A673 (cell line): ENCODE measurements at regions not wholly inside any gene's neighbourhood (a gene's known extent, or its start where the extent isn't known, plus 50 kb on each side); places are given as distances from the start of the nearest gene placed in this dataset.

Experiments
- BruUV-seq: library from RNA; stranded (reverse); fragments of 400-500 nt; replicated peaks from 2 replicates; lab custom pipeline; 2021; lab: Mats Ljungman, UMichigan
- CTCF ChIA-PET: fragments of 300-600 bp; sonication (Branson Sonifier 250); formaldehyde crosslinking; loops from one replicate; lab custom pipeline; 2022; ENCODE audit warnings: antibody characterized with exemption; lab: Charles Lee
- POLR2A ChIA-PET: fragments of 300-600 bp; sonication (Branson Sonifier 250); formaldehyde crosslinking; loops from one replicate; lab custom pipeline; 2022; ENCODE audit warnings: antibody characterized with exemption; ENCODE audit not compliant: low non-redundant PET; lab: Charles Lee
- DNase-seq: peaks from one replicate; pipeline ENCODE4 v3.0.0-alpha.2; 2015; ENCODE audit warnings: low spot score
- H3K27ac ChIP-seq: fragments of 200-600 bp; sonication (generic); 2 replicates; pipeline ENCODE4 v1.5.1; 2016; ENCODE audit warnings: mixed run types, low read depth, mild to moderate bottlenecking, mixed read lengths, antibody characterized with exemption, low read length; ENCODE audit not compliant: poor library complexity, severe bottlenecking
- H3K27me3 ChIP-seq: fragments of 200-600 bp; sonication (generic); replicated peaks from 2 replicates; pipeline ENCODE4 v1.6.1; 2017; ENCODE audit warnings: mixed run types, low read depth, mild to moderate bottlenecking, mixed read lengths, antibody characterized with exemption, low read length; ENCODE audit not compliant: insufficient read depth, poor library complexity
- H3K36me3 ChIP-seq: fragments of 200-600 bp; sonication (generic); 2 replicates; pipeline ENCODE4 v1.6.1; 2016; ENCODE audit warnings: mixed run types, mild to moderate bottlenecking, mixed read lengths, antibody characterized with exemption, low read length; ENCODE audit not compliant: insufficient read depth, poor library complexity, severe bottlenecking
- H3K4me1 ChIP-seq: fragments of 200-600 bp; sonication (generic); 2 replicates; pipeline ENCODE4 v1.6.1; 2017; ENCODE audit warnings: mixed run types, mild to moderate bottlenecking, mixed read lengths, antibody characterized with exemption, low read length; ENCODE audit not compliant: insufficient read depth, poor library complexity, severe bottlenecking
- H3K4me3 ChIP-seq: fragments of 200-600 bp; sonication (generic); 2 replicates; pipeline ENCODE4 v1.5.1; 2016; ENCODE audit warnings: low read depth, mixed run types, mild to moderate bottlenecking, mixed read lengths, low read length; ENCODE audit not compliant: poor library complexity, severe bottlenecking
- H3K9me3 ChIP-seq: fragments of 200-600 bp; sonication (generic); 2 replicates; pipeline ENCODE4 v1.6.1; 2016; ENCODE audit warnings: mixed run types, low read depth, mild to moderate bottlenecking, mixed read lengths, antibody characterized with exemption, low read length; ENCODE audit not compliant: poor library complexity, severe bottlenecking
- CTCF ChIP-seq: fragments of 300-800, 200-600 bp; sonication (generic); conservative IDR thresholded peaks from 2 replicates; pipeline ENCODE4 v1.5.1; 2017; ENCODE audit warnings: low read depth, mild to moderate bottlenecking, antibody characterized with exemption, low read length, moderate library complexity, mixed read lengths
- EZH2 ChIP-seq: fragments of 200-600 bp; sonication (generic); IDR thresholded peaks from 2 replicates; pipeline ENCODE4 v1.6.1; 2017; ENCODE audit warnings: borderline replicate concordance, low read depth, mild to moderate bottlenecking, mixed read lengths, antibody characterized with exemption, low read length; ENCODE audit not compliant: poor library complexity, severe bottlenecking
- intact Hi-C: fragments of 100-400 bp; cut with micrococcal nuclease; formaldehyde crosslinking; loops from one replicate; pipeline ENCODE4 v1.10.0; 2022; ENCODE audit not compliant: unreplicated experiment

GRCh38 chr4:57501720-57502119 lies 391.5 kb upstream of the IGFBP7 start:
- Histone ChIP-seq H3K27ac (no peak overlapping the region), H3K36me3 (no peaks in the 10 kb centered on the region), H3K4me3 (no peak overlapping the region), H3K27me3 (no peaks in the 10 kb centered on the region), H3K4me1 (no peaks in the 10 kb centered on the region), H3K9me3 (no peaks in the 10 kb centered on the region)
- BruUV-seq: no TSS peak
- POLR2A ChIA-PET: no interaction called here
- no peak for DNase-seq
- CTCF ChIA-PET: no interaction called here
- intact Hi-C loops: no loop called here
- TF ChIP-seq CTCF: no peak
- no peak for TF ChIP-seq EZH2

- BruUV-seq: no TSS peak
- intact Hi-C loops: no loop called here
Observed at GRCh38 chr4:57499786-57500185, 389.6 kb upstream of the IGFBP7 start.

GRCh38 chr4:57498251-57498650 lies 388.1 kb upstream of the IGFBP7 start:
- TF ChIP-seq EZH2 (no peak), CTCF (no peak)
- ChIA-PET POLR2A (interaction anchor here (0.5 kb wide), 1 partner anchor 30 kb away, joined by 6 read pairs; no protein-coding TSS in a partner anchor), CTCF (no interaction called here)
- H3K36me3 ChIP-seq: no peaks in the 10 kb centered on the region
- H3K4me3 ChIP-seq: no peak overlapping the region
- no peak overlapping the region for H3K27ac ChIP-seq
- DNase-seq: no peak
- H3K27me3 ChIP-seq: no peaks in the 10 kb centered on the region
- H3K4me1 ChIP-seq: no peaks in the 10 kb centered on the region
- no TSS peak for BruUV-seq
- intact Hi-C loops: no loop called here
- H3K9me3 ChIP-seq: no peaks in the 10 kb centered on the region

More at GRCh38 chr4:57499786-57500185, 389.6 kb upstream of the IGFBP7 start:
- no peak overlapping the region for H3K4me3 ChIP-seq
- H3K9me3 ChIP-seq: no peaks in the 10 kb centered on the region
- no peak for DNase-seq
- no peaks in the 10 kb centered on the region for H3K27me3 ChIP-seq
- H3K36me3 ChIP-seq: no peaks in the 10 kb centered on the region
- CTCF ChIA-PET: no interaction called here
- TF ChIP-seq EZH2 (no peak), CTCF (no peak)
- H3K4me1 ChIP-seq: no peaks in the 10 kb centered on the region
- POLR2A ChIA-PET: no interaction called here
- H3K27ac ChIP-seq: no peak overlapping the region
